AG04449 (cell line): ENCODE measurements at regions not wholly inside any gene's neighbourhood (a gene's known extent, or its start where the extent isn't known, plus 50 kb on each side); places are given as distances from the start of the nearest gene placed in this dataset.
A peak's percentile ranks its signal among the peaks of the same experiment; 100 is the strongest.

Experiments used
- CTCF ChIA-PET: fragments of 350-600 bp; formaldehyde crosslinking; extraction: SDS; loops from one replicate; lab custom pipeline; 2021; ENCODE audit warnings: antibody characterized with exemption; lab: Yijun Ruan, JAX
- POLR2A ChIA-PET: fragments of 400-600, 350-600 bp; formaldehyde crosslinking; extraction: SDS; loops from one replicate; lab custom pipeline; 2020; ENCODE audit warnings: antibody characterized with exemption, inconsistent platforms; lab: Yijun Ruan, JAX
- DNase-seq: peaks from one replicate; pipeline ENCODE4 v3.0.0-alpha.2; 2010; ENCODE audit warnings: low read depth, low spot score
- H3K4me3 ChIP-seq: 2 replicates; pipeline ENCODE4 v1.5.1; 2011; ENCODE audit warnings: low read depth, mild to moderate bottlenecking, control low read depth, low read length
- TF ChIP-seq, protein P1 (sequence below): IDR thresholded peaks from one replicate; pipeline ENCODE4 v1.5.1; 2011; ENCODE audit warnings: mild to moderate bottlenecking, moderate library complexity, low read length, control low read depth, inconsistent platforms; ENCODE audit not compliant: insufficient read depth; ENCODE audit errors: missing control alignments

- DNase-seq, result no peak
- CTCF ChIA-PET, result interaction anchor here (1.6 to 3.4 kb wide), 3 partner anchors 34 to 246 kb away, joined by 3 to 21 read pairs (median 4); no protein-coding TSS in a partner anchor
- TF ChIP-seq, protein P1, sequence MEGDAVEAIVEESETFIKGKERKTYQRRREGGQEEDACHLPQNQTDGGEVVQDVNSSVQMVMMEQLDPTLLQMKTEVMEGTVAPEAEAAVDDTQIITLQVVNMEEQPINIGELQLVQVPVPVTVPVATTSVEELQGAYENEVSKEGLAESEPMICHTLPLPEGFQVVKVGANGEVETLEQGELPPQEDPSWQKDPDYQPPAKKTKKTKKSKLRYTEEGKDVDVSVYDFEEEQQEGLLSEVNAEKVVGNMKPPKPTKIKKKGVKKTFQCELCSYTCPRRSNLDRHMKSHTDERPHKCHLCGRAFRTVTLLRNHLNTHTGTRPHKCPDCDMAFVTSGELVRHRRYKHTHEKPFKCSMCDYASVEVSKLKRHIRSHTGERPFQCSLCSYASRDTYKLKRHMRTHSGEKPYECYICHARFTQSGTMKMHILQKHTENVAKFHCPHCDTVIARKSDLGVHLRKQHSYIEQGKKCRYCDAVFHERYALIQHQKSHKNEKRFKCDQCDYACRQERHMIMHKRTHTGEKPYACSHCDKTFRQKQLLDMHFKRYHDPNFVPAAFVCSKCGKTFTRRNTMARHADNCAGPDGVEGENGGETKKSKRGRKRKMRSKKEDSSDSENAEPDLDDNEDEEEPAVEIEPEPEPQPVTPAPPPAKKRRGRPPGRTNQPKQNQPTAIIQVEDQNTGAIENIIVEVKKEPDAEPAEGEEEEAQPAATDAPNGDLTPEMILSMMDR, result no peak
- POLR2A ChIA-PET, result interaction anchor here (0.6 to 3.4 kb wide), 4 partner anchors 11 to 100 kb away, joined by 3 to 24 read pairs (median 9); no protein-coding TSS in a partner anchor
- no peak overlapping the region for H3K4me3 ChIP-seq
Observed at GRCh38 chr17:31595666-31596381, 204.3 kb downstream of the RAB11FIP4 start.

- DNase-seq, result no peak
- ChIA-PET CTCF (interaction anchor here (3.4 kb wide), 1 partner anchor 246 kb away, joined by 21 read pairs; no protein-coding TSS in a partner anchor), POLR2A (interaction anchor here (0.5 to 3.4 kb wide), 4 partner anchors 14 to 247 kb away, joined by 3 to 24 read pairs (median 5); no protein-coding TSS in a partner anchor)
- TF ChIP-seq, protein P1, result no peak
- H3K4me3 ChIP-seq, result no peak overlapping the region
Observed at GRCh38 chr17:31595076-31595475, 203.6 kb downstream of the RAB11FIP4 start.

- ChIA-PET CTCF (interaction anchor here (2.3 kb wide), 1 partner anchor 36 kb away, joined by 6 read pairs; no protein-coding TSS in a partner anchor), POLR2A (interaction anchor here (1.0 to 1.2 kb wide), 3 partner anchors 10 to 33 kb away, joined by 3 to 7 read pairs (median 3); no protein-coding TSS in a partner anchor)
- TF ChIP-seq, protein P1, result no peak
- no peak for DNase-seq
- H3K4me3 ChIP-seq, result no peak overlapping the region
Observed at GRCh38 chr17:31594416-31594815, 202.9 kb downstream of the RAB11FIP4 start.

DNA sequence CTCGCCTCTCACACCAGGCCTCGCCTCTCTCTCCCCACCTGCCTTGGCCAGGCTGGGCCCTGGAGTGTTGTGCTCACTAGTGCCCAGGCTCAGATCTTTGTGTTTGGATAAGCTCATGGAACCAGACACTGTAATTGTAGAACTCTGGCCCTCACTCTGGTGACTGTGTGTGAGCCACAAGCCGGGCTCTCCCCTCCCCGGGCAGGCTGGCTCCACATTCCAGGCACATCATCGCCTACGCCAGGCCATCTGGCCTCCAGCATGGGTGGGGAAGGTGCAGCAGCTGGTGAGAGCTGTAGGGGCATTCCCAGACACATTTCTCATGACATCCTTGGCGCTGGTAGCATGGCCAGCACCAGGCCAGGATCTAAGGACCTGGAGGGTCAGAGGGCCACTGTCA lies 202.3 kb downstream of the RAB11FIP4 start:
- CTCF ChIA-PET, result interaction anchor here (1.2 to 2.3 kb wide), 2 partner anchors 35 to 248 kb away, joined by 4 to 6 read pairs; no protein-coding TSS in a partner anchor
- DNase-seq, result peak; percentile 69
- TF ChIP-seq, protein P1, result no peak
- H3K4me3 ChIP-seq, result no peak overlapping the region
- POLR2A ChIA-PET, result interaction anchor here (0.8 to 1.2 kb wide), 5 partner anchors 10 to 44 kb away, joined by 3 to 7 read pairs (median 3); no protein-coding TSS in a partner anchor

- TF ChIP-seq, protein P1, result no peak
- POLR2A ChIA-PET, result interaction anchor here (0.6 to 0.7 kb wide), 2 partner anchors 10 to 68 kb away, joined by 4 to 5 read pairs; no protein-coding TSS in a partner anchor
- no peak for DNase-seq
Observed at GRCh38 chr17:31591924-31592323, 200.4 kb downstream of the RAB11FIP4 start.

More at GRCh38 chr17:31591924-31592323, 200.4 kb downstream of the RAB11FIP4 start:
- H3K4me3 ChIP-seq, result no peak overlapping the region
- CTCF ChIA-PET, result interaction anchor here (1.1 to 5.1 kb wide), 3 partner anchors 33 to 250 kb away, joined by 3 to 30 read pairs (median 6); no protein-coding TSS in a partner anchor
